Mucosa of stomach (tissue), 1 donor: ENCODE measurements at regions not wholly inside any gene's neighbourhood (a gene's known extent, or its start where the extent isn't known, plus 50 kb on each side); places are given as distances from the start of the nearest gene placed in this dataset.
"Not testable (repeated sequence)": the region's sequence is repeated elsewhere in the genome, so short reads cannot be mapped to it uniquely, and the experiment has no call there.

Experiments used
- H3K27me3 ChIP-seq: one replicate; pipeline ENCODE4 v1.7.0; 2013; ENCODE audit warnings: mild to moderate bottlenecking, low read length; ENCODE audit not compliant: control insufficient read depth, insufficient read depth
- H3K36me3 ChIP-seq: one replicate; pipeline ENCODE4 v1.7.0; 2013; ENCODE audit warnings: low read length; ENCODE audit not compliant: control insufficient read depth, insufficient read depth
- H3K4me1 ChIP-seq: one replicate; pipeline ENCODE4 v1.7.0; 2013; ENCODE audit warnings: mild to moderate bottlenecking, low read length; ENCODE audit not compliant: control insufficient read depth, insufficient read depth
- H3K4me3 ChIP-seq: one replicate; pipeline ENCODE4 v1.7.0; 2013; ENCODE audit warnings: low read length
- H3K9ac ChIP-seq: one replicate; pipeline ENCODE4 v1.7.0; 2013; ENCODE audit warnings: mild to moderate bottlenecking, low read length, moderate library complexity
- H3K9me3 ChIP-seq: one replicate; pipeline ENCODE4 v1.7.0; 2013; ENCODE audit warnings: mild to moderate bottlenecking, low read length, moderate library complexity; ENCODE audit not compliant: control insufficient read depth
- donor health status: Pancreatic carcinoma.

GRCh38 chr2:10230499-10230898, 72.2 kb upstream of the HPCAL1 start:
- Histone ChIP-seq H3K27me3 (peaks cover 4% of the 10 kb centered on the region), H3K4me3 (no peak overlapping the region), H3K36me3 (no peaks in the 10 kb centered on the region), H3K9me3 (no peaks in the 10 kb centered on the region), H3K4me1 (peaks cover 59% of the 10 kb centered on the region), H3K9ac (no peak overlapping the region)

GRCh38 chr2:10230921-10231320, 71.8 kb upstream of the HPCAL1 start:
- H3K9ac ChIP-seq, H3K9me3 ChIP-seq, H3K4me3 ChIP-seq, H3K36me3 ChIP-seq, H3K27me3 ChIP-seq: not testable (repeated sequence)
- H3K4me1 ChIP-seq = peaks cover 58% of the 10 kb centered on the region

GRCh38 chr2:10231551-10232085, 71.1 kb upstream of the HPCAL1 start:
- H3K9me3 ChIP-seq = no peaks in the 10 kb centered on the region
- no peaks in the 10 kb centered on the region for H3K36me3 ChIP-seq
- no peak overlapping the region for H3K9ac ChIP-seq
- no peaks in the 10 kb centered on the region for H3K27me3 ChIP-seq
- H3K4me3 ChIP-seq = no peak overlapping the region
- peaks cover 51% of the 10 kb centered on the region for H3K4me1 ChIP-seq

GRCh38 chr2:10232096-10232815, 70.4 kb upstream of the HPCAL1 start:
- no peaks in the 10 kb centered on the region for H3K27me3 ChIP-seq
- no peaks in the 10 kb centered on the region for H3K9me3 ChIP-seq
- H3K9ac ChIP-seq = no peak overlapping the region
- H3K4me1 ChIP-seq = peaks cover 45% of the 10 kb centered on the region
- no peaks in the 10 kb centered on the region for H3K36me3 ChIP-seq
- no peak overlapping the region for H3K4me3 ChIP-seq

DNA sequence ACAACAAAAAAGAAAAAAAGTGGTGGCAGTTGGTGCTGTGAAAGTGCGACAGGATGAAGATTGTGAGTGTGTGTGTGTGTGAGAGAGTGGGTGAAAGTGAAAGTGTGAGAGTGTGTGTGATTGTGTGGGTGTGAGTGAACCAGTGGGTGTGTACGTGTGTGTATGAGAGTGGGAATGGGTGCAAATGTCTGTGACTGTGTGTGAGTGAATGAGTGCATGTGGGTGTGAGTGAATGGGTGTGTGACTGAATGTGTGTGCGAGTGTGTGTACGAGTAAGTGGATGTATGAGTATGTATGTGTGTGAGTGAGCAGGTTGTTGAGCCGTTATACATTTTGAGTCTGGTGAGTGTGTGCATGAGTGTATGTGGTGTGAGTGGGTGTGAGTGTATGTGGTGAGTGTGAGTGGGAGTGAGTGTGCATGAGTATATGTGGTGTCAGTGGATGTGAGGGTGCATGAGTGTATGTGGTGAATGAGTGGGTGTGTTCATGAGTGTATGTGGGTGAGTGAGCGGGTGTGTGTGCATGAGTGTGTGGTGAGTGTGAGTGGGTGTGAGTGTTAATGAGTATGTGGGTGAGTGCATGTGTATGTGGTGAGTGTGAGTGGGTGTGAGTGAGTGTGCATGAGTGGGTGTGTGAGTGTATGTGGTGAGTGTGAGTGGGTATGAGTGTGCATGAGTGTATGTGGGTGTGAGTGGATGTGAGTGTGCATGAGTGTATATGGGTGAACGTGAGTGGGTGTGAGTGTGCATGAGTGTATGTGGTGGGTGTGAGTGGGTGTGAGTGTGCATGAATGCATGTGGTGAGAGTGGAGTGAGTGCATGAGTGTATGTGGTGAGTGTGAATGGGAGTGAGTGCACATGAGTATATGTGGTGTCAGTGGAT, 69.3 kb upstream of the HPCAL1 start:
- Histone ChIP-seq H3K9me3 (no peaks in the 10 kb centered on the region), H3K4me3 (no peak overlapping the region), H3K27me3 (no peaks in the 10 kb centered on the region), H3K4me1 (peaks cover 34% of the 10 kb centered on the region), H3K36me3 (no peaks in the 10 kb centered on the region), H3K9ac (no peak overlapping the region)

GRCh38 chr2:10234013-10234306, 68.7 kb upstream of the HPCAL1 start:
- Histone ChIP-seq H3K36me3 (no peaks in the 10 kb centered on the region), H3K4me3 (no peak overlapping the region), H3K4me1 (peaks cover 29% of the 10 kb centered on the region), H3K9me3 (no peaks in the 10 kb centered on the region), H3K27me3 (no peaks in the 10 kb centered on the region), H3K9ac (no peak overlapping the region)

DNA sequence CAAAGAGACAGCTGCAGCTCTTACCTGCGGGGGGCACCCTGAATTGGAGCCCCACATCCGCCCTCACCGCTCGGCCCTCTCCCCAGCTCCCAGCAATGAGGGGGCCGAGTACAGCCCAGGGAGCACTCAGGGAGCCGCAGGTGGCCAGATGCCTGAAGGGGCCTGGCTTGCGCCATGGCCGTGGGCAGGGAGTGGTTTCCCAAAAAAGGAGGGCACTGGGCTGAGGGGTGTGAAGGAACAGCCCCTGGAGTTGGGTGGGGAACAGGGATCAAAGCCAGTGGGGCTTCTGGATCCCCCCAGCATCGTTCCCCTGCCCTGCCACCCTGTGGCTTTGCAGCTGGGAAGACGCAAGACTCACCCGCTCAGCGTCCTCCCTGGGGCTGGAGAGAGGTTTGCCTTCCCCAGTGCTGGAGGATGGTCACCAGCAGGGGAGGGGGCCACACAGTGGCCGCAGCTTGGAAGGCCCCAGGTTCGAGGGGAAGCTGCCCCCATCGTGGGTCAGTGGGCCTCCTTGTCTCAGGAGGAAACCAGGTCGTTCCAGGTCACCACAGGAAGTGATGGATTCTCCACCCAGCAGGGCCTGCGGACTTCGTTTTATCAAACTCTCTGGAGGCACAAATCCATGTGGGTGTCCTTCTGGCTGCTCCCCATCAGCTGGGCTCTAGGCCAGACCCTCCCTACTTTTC, 68.2 kb upstream of the HPCAL1 start:
- no peaks in the 10 kb centered on the region for H3K27me3 ChIP-seq
- H3K4me1 ChIP-seq = peaks cover 23% of the 10 kb centered on the region
- H3K9me3 ChIP-seq = no peaks in the 10 kb centered on the region
- H3K9ac ChIP-seq = no peak overlapping the region
- H3K4me3 ChIP-seq = no peak overlapping the region
- H3K36me3 ChIP-seq = no peaks in the 10 kb centered on the region

DNA sequence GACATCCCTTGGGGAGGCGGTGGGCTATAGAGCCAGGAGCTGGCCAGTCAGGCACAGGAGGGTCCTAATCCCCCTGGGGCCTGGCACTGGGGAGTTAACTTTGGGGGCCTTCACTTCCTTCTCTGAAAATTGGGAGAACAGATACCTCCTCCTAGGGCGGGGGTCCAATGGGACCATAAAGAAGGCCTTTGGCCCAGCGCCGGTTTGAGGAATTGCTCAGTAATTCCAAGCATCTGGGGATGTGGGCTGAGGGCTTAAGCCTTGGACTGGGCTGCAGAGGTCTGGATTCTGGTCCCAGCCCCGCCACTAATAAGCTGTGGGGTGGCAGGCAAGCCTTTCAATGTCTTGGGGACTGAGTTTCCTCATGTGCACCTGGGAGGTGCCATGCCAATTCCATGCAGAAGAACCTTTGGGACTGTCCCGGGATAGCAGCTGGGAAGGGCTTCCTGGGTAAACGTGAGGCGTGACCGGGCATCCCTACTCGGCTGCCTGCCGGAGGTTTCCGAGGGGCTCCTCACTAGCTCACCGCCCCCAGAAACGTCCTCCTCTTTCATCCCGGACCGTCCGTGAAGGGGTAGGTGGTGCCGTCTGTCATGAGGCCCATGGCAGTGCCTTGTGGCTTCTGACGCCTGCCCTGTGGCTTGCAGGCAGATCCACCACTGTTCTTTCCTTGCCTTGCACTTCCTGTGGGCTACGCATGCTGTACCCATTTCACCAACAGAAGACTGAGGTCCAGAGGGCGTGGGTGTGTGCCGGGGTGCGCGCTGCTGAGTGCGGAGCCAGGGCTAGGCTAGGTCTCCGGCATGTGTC, 67.4 kb upstream of the HPCAL1 start:
- H3K4me1 ChIP-seq = peaks cover 19% of the 10 kb centered on the region
- H3K9ac ChIP-seq = no peak overlapping the region
- H3K36me3 ChIP-seq = no peaks in the 10 kb centered on the region
- H3K9me3 ChIP-seq = no peaks in the 10 kb centered on the region
- no peaks in the 10 kb centered on the region for H3K27me3 ChIP-seq
- H3K4me3 ChIP-seq = no peak overlapping the region

DNA sequence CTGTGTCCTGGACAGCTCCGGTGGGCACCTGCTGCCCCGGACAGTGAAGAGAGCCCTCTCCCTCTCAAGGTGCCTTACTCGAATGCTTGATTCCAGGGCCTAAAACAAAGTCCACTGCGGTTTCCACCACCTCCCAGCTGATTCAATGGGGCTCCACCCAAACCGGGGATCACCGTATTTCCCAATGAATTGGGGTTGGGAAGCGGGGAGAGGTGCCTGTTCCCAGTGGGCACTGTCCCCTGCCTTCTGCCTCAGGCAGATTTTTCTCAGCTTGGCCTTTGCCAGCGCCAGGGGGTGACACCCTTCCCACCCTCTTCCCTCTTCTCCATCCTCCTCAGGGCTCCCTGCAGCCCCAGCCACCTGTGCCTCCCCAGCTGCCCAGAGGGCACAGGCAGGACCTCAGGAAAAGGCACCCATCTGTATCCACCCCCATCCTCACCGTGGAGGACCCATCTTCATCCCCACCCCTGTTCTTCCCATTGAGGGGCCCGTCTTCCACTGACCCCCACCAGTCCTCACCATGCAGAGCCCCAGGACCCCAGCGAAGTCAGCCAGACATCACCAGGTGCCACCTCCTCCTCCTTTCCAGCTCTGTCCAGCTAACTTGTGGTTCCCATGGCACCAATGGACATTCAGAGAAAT, 66.7 kb upstream of the HPCAL1 start:
- no peaks in the 10 kb centered on the region for H3K9me3 ChIP-seq
- no peak overlapping the region for H3K9ac ChIP-seq
- H3K4me3 ChIP-seq = no peak overlapping the region
- H3K27me3 ChIP-seq = no peaks in the 10 kb centered on the region
- H3K4me1 ChIP-seq = peaks cover 25% of the 10 kb centered on the region
- no peaks in the 10 kb centered on the region for H3K36me3 ChIP-seq

DNA sequence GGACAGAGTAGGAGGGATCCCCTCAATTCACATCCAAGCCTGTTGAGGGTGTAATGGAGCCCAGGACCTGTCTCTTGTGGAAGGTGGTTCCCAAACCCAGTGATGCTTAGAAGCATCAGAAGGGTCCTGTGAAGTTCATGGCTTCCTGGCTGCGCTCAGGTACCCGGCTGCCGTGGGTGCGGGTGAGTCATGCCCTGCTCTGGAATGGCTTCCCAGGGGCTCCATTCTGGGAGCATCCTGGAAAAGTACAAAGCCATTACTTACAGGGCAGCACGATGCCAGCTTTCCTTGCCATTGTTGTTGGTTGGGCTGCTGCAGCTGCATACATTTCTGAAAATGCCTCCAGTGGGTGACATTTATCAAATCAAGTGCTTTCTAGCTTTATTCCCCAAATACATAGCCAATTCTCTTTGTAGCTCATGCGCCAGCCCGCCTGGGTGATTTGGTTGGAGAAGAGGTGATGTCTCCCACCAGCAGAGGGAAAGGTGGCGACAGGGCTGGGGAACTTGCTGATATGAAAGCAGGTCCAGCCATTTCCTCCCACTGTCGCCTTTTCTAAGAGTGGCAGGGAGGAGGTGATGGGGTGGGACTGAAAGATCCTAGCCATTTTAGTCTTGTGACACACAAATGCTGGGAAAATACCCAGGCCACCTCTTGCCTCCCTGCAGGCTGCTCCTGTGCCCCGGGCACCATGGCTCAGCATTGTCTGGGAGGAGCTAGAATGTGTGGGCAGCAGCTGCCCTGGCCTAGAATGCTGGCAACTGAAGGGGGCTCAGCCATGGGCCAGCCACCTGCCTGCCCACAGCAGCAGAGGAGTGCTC, 65.9 kb upstream of the HPCAL1 start:
- H3K36me3 ChIP-seq = no peaks in the 10 kb centered on the region
- peaks cover 28% of the 10 kb centered on the region for H3K4me1 ChIP-seq
- no peak overlapping the region for H3K9ac ChIP-seq
- H3K27me3 ChIP-seq = no peaks in the 10 kb centered on the region
- H3K4me3 ChIP-seq = no peak overlapping the region
- H3K9me3 ChIP-seq = no peaks in the 10 kb centered on the region
